ENCODE measurements at regions not wholly inside any gene's neighbourhood (a gene's known extent, or its start where the extent isn't known, plus 50 kb on each side); places are given as distances from the start of the nearest gene placed in this dataset.
"Not testable (repeated sequence)": the region's sequence is repeated elsewhere in the genome, so short reads cannot be mapped to it uniquely, and the experiment has no call there.

DNA sequence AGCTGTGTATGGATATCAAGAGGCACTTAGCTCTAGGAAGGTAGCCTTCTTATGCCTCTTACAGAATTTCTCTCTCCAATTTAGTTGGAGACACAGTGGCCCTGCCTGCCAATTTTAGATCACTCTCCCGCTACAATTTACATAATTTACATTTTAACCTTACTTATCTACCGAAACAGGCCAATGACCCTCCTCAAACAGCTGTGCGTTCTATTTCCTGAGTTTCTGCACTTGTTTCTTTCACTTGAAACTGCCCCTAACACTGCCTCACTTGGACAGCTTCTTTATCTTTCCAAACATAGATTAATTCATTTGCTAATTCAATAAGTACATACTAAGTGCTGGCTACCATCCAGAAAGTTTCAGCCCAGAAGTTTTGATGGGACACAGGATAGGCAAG lies 52.9 kb upstream of the HDDC2 start:
- no peak for DNase-seq

- DNase-seq: no peak
Observed at GRCh38 chr6:125356884-125357283, 55.1 kb upstream of the HDDC2 start.

- no peak for DNase-seq
Observed at GRCh38 chr6:125357515-125358256, 55.9 kb upstream of the HDDC2 start.

DNA sequence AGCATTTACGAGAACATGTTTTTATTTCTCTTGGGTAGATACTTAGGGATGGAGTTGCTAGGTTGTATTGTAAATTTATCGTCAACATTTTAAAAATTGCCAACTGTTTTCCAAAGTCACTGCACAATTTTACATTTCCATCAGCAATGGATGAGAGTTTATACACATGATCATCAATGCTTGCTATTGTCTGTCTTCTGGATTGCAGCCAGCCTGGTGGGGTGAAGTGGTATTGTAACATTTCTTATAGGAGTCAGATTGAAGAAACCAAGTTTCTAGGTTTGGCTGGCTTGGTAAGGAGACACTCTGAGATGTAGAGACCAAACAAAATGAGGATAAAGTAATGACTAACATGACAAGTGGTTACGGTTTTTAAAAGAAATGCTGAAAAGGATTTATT lies 57.1 kb upstream of the HDDC2 start:
- DNase-seq: no peak

GRCh38 chr6:125361868-125362267 lies 60.1 kb upstream of the HDDC2 start:
- DNase-seq: no peak

DNA sequence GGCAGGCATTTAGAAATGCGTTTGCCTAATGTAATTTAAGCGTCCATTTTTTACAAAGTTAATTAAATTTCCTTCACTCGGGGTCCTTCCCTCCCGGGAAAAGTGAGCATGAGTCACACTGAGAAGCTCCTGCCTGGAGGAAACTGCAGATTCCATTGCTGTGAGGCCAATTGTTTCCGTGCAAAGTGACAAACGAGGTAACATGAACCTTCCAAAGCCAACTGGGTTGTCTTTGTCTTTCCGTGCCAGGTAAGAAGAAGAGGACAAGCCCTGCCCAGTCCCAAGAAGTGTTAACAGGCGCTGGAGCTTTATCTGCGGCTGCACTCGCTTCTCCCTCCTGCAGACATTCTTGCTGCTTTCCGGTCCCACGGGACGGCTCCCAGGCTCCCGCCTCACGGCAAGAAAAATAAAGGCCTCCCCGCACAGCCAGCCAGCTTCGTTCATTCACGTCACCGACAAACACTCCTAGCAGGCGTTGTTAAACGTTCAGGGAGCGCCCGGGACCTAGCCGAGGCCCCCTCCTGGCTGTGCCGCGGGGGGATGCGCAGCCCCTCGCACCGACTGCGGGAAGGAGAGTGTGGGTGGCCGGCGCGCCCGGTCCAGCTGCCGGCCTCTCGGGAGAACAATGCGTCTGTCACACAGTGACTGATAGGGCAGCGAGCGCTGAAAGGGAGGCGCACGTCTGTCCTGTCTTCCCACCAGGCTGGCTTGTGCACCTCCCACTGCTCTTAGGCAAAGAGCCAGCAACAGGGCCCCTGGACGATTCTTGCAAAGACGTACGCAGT lies 61.5 kb upstream of the HDDC2 start:
- DNase-seq: peak; percentile 80

DNA sequence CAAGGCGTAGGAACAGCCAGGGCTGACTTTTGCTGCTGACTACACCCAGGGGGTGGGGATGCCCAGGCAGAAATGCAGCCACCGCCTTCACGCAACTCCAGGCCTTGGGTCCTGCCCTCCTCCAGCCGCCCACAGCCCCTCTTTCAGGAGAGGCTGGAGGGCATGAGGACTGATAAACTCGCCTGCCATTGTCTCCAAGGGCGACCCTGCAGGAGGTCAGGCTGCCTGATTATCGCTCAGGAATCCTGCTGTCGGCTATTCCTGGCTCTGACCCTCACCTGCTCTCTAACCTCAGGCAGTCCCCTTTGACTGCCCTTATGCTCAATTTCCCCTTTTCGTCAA lies 62.0 kb upstream of the HDDC2 start:
- DNase-seq: no peak

DNA sequence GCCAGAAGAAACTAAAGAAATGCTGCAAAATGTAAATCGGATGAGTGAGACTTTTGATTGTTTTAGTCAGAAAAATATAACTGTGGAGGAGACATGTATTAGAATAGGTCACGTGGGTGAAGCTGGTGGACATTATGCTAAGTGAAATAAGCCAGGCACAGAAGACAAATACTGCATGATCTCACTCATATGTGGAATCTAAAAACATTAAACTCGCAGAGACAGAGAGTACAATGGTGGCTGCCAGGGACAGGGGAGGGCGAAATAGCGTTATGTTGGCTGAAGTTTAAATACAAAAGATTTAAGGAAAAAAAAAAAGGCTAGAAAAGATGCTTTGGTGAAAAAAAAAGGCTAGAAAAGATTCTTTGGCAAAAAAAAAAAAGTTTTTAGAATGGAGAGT lies 63.5 kb upstream of the HDDC2 start:
- no peak for DNase-seq

DNA sequence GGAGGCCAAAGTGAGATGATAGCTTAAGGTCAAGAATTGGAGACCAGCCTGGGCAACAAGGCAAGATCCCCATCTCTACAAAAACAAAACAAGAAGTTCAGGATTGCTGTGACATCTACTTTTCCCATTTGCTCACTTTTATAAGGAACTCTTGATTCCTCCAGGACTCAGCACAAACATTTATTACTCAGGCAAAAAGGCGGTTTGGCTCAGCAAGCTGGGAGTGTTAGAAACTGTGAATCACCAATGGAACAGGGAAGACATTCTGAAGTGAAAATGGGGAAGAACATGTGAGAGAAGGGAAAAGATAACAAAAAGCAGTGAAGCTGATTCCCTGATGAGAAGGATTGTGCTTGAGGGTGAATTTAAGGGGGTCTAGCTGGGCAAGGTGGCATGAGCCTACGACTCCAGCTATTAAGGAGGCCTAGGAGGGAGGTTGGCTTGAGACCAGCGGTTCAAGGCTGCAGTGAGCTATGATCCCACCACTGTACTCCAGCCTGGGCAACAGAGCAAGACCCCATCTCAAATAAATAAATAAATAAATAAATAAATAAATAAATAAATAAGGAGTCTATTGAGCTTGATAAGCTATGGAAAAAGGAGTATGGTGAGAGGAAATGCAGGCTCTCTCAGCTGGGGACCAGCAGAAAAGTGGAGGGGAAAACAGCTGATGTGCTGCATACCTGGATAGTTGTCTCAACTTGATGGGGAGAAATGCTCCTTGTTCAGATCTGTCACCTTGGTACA lies 65.4 kb upstream of the HDDC2 start:
- peak; percentile 48 for DNase-seq

DNA sequence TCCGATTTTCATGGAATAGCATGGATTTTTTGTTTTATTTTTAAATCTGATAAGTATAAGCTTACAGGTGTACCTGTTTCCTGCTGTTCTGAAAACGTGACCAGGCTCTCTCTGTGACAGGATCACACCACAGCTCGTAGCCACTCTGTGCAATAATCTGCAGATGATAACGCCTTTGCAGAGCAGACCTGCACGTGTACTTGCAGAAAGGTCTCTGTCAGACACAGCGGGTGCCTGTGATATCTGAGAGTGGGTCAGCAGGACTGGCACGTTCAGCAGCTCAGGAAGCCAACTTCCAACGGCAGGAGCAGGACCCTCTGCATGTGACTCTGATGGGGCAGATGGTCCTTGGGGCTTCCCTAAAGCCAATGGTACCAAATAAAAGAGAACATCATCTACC lies 68.6 kb upstream of the HDDC2 start:
- DNase-seq: no peak

DNA sequence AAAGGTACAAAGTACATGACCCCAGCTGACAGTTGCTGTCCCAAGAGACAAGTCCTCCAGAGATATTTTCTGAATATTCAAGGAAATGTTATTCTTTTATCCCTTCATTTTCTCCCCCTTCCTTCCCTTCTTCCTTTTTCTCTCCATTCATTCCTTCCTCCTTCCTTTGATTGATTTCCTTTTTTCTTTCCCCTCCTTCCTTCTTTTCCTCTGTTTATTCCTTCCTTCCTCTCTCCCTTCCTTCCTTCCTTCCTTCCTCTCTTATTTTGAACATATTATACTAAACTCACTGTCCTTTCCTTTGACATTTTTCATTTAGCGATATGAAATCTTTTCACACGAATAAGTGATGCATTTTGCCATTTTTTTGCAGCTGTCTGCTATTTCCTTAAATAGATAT lies 73.2 kb upstream of the HDDC2 start:
- DNase-seq: no peak

DNA sequence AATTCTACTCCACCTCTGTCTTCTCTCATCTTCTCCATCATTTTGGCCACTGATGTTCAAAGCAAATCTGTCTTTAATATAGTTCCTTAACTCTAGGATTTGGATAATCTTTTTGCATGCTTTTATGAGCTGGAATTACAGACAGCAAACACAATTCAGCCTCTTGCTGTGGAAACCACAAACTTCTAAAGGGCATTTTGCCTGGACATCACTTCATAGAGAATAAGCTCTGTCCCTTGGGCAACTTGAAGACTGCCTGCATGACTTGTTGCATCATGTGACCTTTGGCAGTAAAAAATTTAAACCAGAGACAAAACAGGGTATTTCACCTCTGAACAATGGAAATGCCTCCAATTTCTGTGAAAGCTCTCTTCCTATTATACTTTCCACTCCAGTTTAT lies 74.1 kb upstream of the HDDC2 start:
- peak; percentile 69 for DNase-seq

GRCh38 chr6:125377621-125378020 lies 75.9 kb upstream of the HDDC2 start:
- DNase-seq: peak; percentile 94

DNA sequence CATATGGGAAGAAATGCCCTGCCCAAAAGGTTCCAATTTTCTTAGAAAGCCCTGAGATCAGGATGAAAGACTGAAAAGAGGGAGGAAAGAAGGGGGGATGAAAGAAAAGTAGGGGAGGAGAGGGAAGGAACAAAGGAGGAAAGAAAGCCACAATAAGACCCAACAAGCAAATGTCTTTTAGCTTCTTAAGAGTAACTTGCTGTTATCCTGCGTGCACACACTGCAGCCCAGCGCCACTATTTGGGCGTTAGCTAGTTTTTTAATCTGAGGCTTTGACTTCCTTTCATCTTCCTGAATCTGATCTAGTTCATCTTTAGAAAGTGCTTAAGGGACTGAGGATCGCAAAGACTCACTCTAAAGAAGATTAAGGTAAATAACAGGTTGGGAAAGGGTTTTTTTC lies 77.4 kb upstream of the HDDC2 start:
- DNase-seq: no peak

DNA sequence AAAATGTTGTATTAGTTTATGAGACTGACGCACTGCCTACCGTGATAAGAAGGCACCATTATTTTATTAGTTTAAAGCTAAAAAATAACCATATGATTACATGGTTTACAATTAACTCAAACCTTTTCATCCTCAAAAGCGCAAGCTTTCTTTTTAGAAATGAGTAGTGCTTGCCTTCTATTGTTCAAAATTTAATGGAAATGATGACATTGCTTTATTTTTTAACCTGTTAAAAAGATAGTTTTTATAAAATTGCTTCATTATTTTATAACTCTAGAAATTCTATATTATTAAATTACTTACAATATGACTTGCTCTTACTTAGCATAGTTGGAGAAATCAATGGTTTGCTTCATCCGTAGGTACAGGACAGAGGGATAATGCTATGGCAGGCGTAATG lies 78.7 kb upstream of the HDDC2 start:
- no peak for DNase-seq

DNA sequence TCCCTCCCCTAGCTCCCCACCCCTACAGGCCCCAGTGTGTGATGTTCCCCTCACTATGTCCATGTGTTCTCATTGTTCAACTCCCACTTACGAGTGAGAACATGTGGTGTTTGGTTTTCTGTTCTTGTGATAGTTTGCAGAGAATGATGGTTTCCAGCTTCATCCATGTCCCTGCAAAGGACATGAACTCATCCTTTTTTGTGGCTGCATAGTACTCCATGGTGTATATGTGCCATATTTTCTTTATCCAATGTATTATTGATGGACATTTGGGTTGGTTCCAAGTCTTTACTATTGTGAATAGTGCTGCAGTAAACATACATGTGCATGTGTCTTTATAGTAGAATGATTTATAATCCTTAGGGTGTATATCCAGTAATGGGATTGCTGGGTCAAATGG lies 84.6 kb upstream of the HDDC2 start:
- DNase-seq: not testable (repeated sequence)

- DNase-seq: no peak
Observed at GRCh38 chr6:125392682-125393081, 90.9 kb upstream of the HDDC2 start.

- peak; percentile 70 for DNase-seq
Observed at GRCh38 chr6:125393449-125393858, 91.7 kb upstream of the HDDC2 start.

DNA sequence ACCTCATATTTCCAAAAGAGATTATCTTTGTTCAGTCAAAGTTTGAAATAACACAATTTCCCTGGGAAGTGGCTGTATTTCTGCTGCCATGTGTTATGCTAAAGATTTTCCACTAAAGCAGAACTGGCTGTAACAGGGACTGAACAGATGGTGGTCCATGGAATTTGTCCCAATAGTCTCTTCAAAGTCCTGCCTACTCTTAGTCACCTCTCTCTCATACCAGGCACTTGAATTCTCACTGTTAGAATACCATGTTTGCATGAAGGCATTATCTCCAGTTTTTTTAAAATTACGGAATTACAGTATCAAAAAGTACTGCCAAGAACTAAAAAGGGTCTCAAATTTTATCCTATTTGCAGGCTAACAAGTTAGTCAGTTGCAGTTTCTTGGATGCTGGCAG lies 105.0 kb upstream of the HDDC2 start:
- DNase-seq: no peak

- no peak for DNase-seq
Observed at GRCh38 chr6:125414507-125414906, 112.7 kb upstream of the HDDC2 start.

- peak; percentile 64 for DNase-seq
Observed at GRCh38 chr6:125415913-125416312, 114.1 kb upstream of the HDDC2 start.

DNA sequence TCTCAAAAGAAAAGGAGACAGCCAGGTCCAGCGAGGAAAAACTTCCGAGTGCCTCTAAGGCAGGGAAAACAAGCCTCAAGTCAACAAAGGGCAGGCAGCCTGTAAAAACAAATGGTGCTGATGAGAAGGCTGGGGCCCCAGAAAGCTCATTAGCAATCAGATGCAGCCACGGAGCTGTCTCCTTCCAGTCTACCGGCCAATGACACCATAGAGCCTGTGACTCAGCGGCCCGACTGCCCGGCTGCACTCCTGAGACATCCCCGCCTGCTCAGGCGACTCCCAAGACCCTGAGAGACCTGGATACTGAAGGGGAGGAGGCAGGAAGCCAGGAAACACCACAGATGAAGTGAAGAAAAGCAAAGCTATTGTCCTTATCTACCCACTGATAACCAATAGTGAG lies 120.1 kb upstream of the HDDC2 start:
- DNase-seq: peak; percentile 36

- no peak for DNase-seq
Observed at GRCh38 chr6:125423047-125423446, 121.3 kb upstream of the HDDC2 start.

- no peak for DNase-seq
Observed at GRCh38 chr6:125431971-125432370, 130.2 kb upstream of the HDDC2 start.

All from fibroblast of skin of scalp (primary cell).